Naive thymus-derived CD8-positive, alpha-beta T cell (primary cell): ENCODE measurements at regions not wholly inside any gene's neighbourhood (a gene's known extent, or its start where the extent isn't known, plus 50 kb on each side); places are given as distances from the start of the nearest gene placed in this dataset.
"Not testable (repeated sequence)": the region's sequence is repeated elsewhere in the genome, so short reads cannot be mapped to it uniquely, and the experiment has no call there.

Source experiments
- ATAC-seq, 2 donors: fragments of 150-1000 bp; cut with Tn5 transposase in 1 of 2; sonication (Bioruptor Pico), chemical (Tn5 transposase) in 1 of 2; 1 replicate in 1 of 2; 2 replicates in 1 of 2; pipeline ENCODE4 v1.10.0; 2021; ENCODE audit warnings: mild to moderate bottlenecking in 2 of 2, moderate library complexity in 2 of 2
- POLR2A ChIA-PET: fragments of 350-600 bp; sonication (Branson Sonifier 250); formaldehyde crosslinking; loops from one replicate; lab custom pipeline; 2021; ENCODE audit warnings: antibody characterized with exemption; lab: Charles Lee
- DNase-seq, 10 donors: peaks; one replicate each; pipeline versions ENCODE4 v3.0.0 to v3.0.0-alpha.2; 2020 to 2022
- H3K27ac Mint-ChIP-seq, 10 donors: one replicate each; pipeline ENCODE4 v1.8.0; 2020 to 2022; ENCODE audit warnings: mild to moderate bottlenecking in 10 of 10, mixed read lengths in 10 of 10, moderate library complexity in 4 of 10, inconsistent platforms in 1 of 10
- H3K27me3 Mint-ChIP-seq, 5 donors: one replicate each; pipeline ENCODE4 v1.8.0; 2021 to 2022; ENCODE audit warnings: mixed read lengths in 5 of 5
- H3K36me3 Mint-ChIP-seq, 3 donors: one replicate each; pipeline ENCODE4 v1.8.0; 2020 to 2022; ENCODE audit warnings: mixed read lengths in 3 of 3, mild to moderate bottlenecking in 2 of 3, inconsistent platforms in 1 of 3
- H3K4me1 Mint-ChIP-seq, 4 donors: one replicate each; pipeline ENCODE4 v1.8.0; 2021 to 2022; ENCODE audit warnings: mixed read lengths in 4 of 4
- H3K4me3 Mint-ChIP-seq, 10 donors: one replicate each; pipeline ENCODE4 v1.8.0; 2020 to 2022; ENCODE audit warnings: mild to moderate bottlenecking in 10 of 10, mixed read lengths in 10 of 10, moderate library complexity in 6 of 10, inconsistent platforms in 1 of 10
- H3K9me3 Mint-ChIP-seq, 9 donors: one replicate each; pipeline ENCODE4 v1.8.0; 2020 to 2022; ENCODE audit warnings: mixed read lengths in 9 of 9, mild to moderate bottlenecking in 3 of 9, inconsistent platforms in 1 of 9, moderate library complexity in 1 of 9

DNA sequence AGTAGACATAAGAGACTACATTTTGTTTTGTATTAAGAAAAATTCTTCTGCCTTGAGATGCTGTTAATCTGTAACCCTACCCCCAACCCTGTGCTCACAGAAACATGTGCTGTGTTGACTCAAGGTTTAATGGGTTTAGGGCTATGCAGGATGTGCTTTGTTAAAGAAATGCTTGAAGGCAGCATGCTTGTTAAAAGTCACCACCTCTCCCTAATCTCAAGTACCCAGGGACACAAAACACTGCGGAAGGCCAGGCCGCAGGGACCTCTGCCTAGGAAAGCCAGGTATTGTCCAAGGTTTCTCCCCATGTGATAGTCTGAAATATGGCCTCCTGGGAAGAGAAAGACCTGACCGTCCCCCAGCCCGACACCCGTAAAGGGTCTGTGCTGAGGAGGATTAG lies 947.7 kb upstream of the TMEFF2 start:
- POLR2A ChIA-PET, H3K36me3 Mint-ChIP-seq, H3K4me3 Mint-ChIP-seq, DNase-seq, H3K27ac Mint-ChIP-seq, H3K27me3 Mint-ChIP-seq, H3K4me1 Mint-ChIP-seq, ATAC-seq: not testable (repeated sequence)
- peaks cover 0 to 13% (median 0%) of the 10 kb centered on the region in 9 donors for H3K9me3 Mint-ChIP-seq

GRCh38 chr2:193141998-193142397 lies 947.3 kb upstream of the TMEFF2 start:
- DNase-seq, result no peak
- POLR2A ChIA-PET, result no interaction called here
- H3K9me3 Mint-ChIP-seq, result peaks cover 0 to 13% (median 0%) of the 10 kb centered on the region in 9 donors
- no peak for ATAC-seq
- no peak overlapping the region for H3K4me3 Mint-ChIP-seq
- H3K36me3 Mint-ChIP-seq, result no peaks in the 10 kb centered on the region
- no peaks in the 10 kb centered on the region for H3K27me3 Mint-ChIP-seq
- no peak overlapping the region for H3K27ac Mint-ChIP-seq
- peaks cover 0 to 2% (median 0%) of the 10 kb centered on the region in 4 donors for H3K4me1 Mint-ChIP-seq

- H3K36me3 Mint-ChIP-seq, H3K4me3 Mint-ChIP-seq, ATAC-seq, POLR2A ChIA-PET, DNase-seq, H3K27ac Mint-ChIP-seq, H3K4me1 Mint-ChIP-seq, H3K27me3 Mint-ChIP-seq: not testable (repeated sequence)
- H3K9me3 Mint-ChIP-seq, result peaks cover 0 to 13% (median 0%) of the 10 kb centered on the region in 9 donors
These were observed 946.2 kb upstream of the TMEFF2 start for GRCh38 chr2:193140895-193141294.

GRCh38 chr2:193124815-193125214 lies 930.1 kb upstream of the TMEFF2 start:
- no peak for DNase-seq
- no peaks in the 10 kb centered on the region for H3K27me3 Mint-ChIP-seq
- no peak overlapping the region for H3K27ac Mint-ChIP-seq
- POLR2A ChIA-PET, result no interaction called here
- no peaks in the 10 kb centered on the region for H3K4me1 Mint-ChIP-seq
- no peak overlapping the region for H3K4me3 Mint-ChIP-seq
- H3K9me3 Mint-ChIP-seq, result no peaks in the 10 kb centered on the region
- no peak for ATAC-seq
- H3K36me3 Mint-ChIP-seq, result no peaks in the 10 kb centered on the region

- Mint-ChIP-seq H3K36me3 (no peaks in the 10 kb centered on the region), H3K4me1 (no peaks in the 10 kb centered on the region), H3K27me3 (no peaks in the 10 kb centered on the region), H3K27ac (no peak overlapping the region), H3K9me3 (no peaks in the 10 kb centered on the region), H3K4me3 (no peak overlapping the region)
- DNase-seq, result no peak
- POLR2A ChIA-PET, result interaction anchor here (0.7 kb wide), 1 partner anchor 17 kb away, joined by 3 read pairs; no protein-coding TSS in a partner anchor
- no peak for ATAC-seq
These were observed 920.1 kb upstream of the TMEFF2 start for GRCh38 chr2:193114827-193115226.

GRCh38 chr2:193112986-193113385 lies 918.3 kb upstream of the TMEFF2 start:
- ATAC-seq, result no peak

GRCh38 chr2:193103064-193103463 lies 908.3 kb upstream of the TMEFF2 start:
- no peak overlapping the region for H3K27ac Mint-ChIP-seq
- H3K36me3 Mint-ChIP-seq, result no peaks in the 10 kb centered on the region
- no peaks in the 10 kb centered on the region for H3K4me1 Mint-ChIP-seq
- no peak overlapping the region for H3K4me3 Mint-ChIP-seq
- no peaks in the 10 kb centered on the region for H3K27me3 Mint-ChIP-seq
- DNase-seq (no peak), ATAC-seq (no peak)
- POLR2A ChIA-PET, result no interaction called here
- peaks cover 0 to 3% (median 0%) of the 10 kb centered on the region in 9 donors for H3K9me3 Mint-ChIP-seq

More at GRCh38 chr2:193112986-193113385, 918.3 kb upstream of the TMEFF2 start:
- H3K4me3 Mint-ChIP-seq, result no peak overlapping the region
- no peaks in the 10 kb centered on the region for H3K36me3 Mint-ChIP-seq
- H3K27me3 Mint-ChIP-seq, result no peaks in the 10 kb centered on the region
- no peak for DNase-seq
- H3K9me3 Mint-ChIP-seq, result no peaks in the 10 kb centered on the region
- POLR2A ChIA-PET, result no interaction called here
- H3K27ac Mint-ChIP-seq, result no peak overlapping the region
- no peaks in the 10 kb centered on the region for H3K4me1 Mint-ChIP-seq

- Mint-ChIP-seq H3K36me3 (no peaks in the 10 kb centered on the region), H3K27me3 (no peaks in the 10 kb centered on the region), H3K27ac (no peak overlapping the region), H3K4me1 (no peaks in the 10 kb centered on the region), H3K4me3 (no peak overlapping the region), H3K9me3 (peaks cover 0 to 3% (median 0%) of the 10 kb centered on the region in 9 donors)
- POLR2A ChIA-PET, result no interaction called here
- no peak for ATAC-seq
- DNase-seq, result no peak
These were observed 906.9 kb upstream of the TMEFF2 start for GRCh38 chr2:193101591-193101990.

DNA sequence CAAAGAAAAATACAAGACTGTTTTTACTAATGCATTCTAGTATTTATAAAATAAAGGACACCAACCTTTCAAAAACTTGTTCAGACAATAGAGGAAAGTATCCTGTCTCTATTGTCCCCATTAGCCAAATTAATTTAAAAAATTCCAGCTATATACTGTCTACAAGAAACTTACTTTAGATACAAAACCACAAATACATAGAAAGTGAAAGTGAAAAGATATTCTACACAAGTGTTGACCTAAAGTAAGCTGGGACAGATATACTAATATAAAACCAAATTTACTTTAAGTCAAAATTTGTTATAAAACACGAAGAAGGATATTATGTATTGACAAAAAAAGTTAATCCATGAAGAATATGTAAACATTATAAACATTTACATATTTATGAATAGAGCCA lies 893.3 kb upstream of the TMEFF2 start:
- ATAC-seq, result no peak
- DNase-seq, result no peak
- no peaks in the 10 kb centered on the region for H3K27me3 Mint-ChIP-seq
- peaks cover 0 to 4% (median 0%) of the 10 kb centered on the region in 9 donors for H3K9me3 Mint-ChIP-seq
- POLR2A ChIA-PET, result no interaction called here
- no peaks in the 10 kb centered on the region for H3K4me1 Mint-ChIP-seq
- no peak overlapping the region for H3K27ac Mint-ChIP-seq
- no peak overlapping the region for H3K4me3 Mint-ChIP-seq
- no peaks in the 10 kb centered on the region for H3K36me3 Mint-ChIP-seq

GRCh38 chr2:193076995-193077394 lies 882.3 kb upstream of the TMEFF2 start:
- no peak for DNase-seq
- peaks cover 0 to 7% (median 0%) of the 10 kb centered on the region in 9 donors for H3K9me3 Mint-ChIP-seq
- POLR2A ChIA-PET, result no interaction called here
- H3K4me3 Mint-ChIP-seq, result no peak overlapping the region
- H3K4me1 Mint-ChIP-seq, result no peaks in the 10 kb centered on the region
- no peak overlapping the region for H3K27ac Mint-ChIP-seq
- ATAC-seq, result no peak
- H3K36me3 Mint-ChIP-seq, result no peaks in the 10 kb centered on the region
- no peaks in the 10 kb centered on the region for H3K27me3 Mint-ChIP-seq

GRCh38 chr2:193074933-193075332 lies 880.2 kb upstream of the TMEFF2 start:
- H3K27me3 Mint-ChIP-seq, result no peaks in the 10 kb centered on the region
- no peak for DNase-seq
- H3K36me3 Mint-ChIP-seq, result no peaks in the 10 kb centered on the region
- no peak overlapping the region for H3K4me3 Mint-ChIP-seq
- H3K27ac Mint-ChIP-seq, result no peak overlapping the region
- POLR2A ChIA-PET, result no interaction called here
- H3K4me1 Mint-ChIP-seq, result no peaks in the 10 kb centered on the region
- ATAC-seq, result no peak
- peaks cover 0 to 14% (median 4%) of the 10 kb centered on the region in 9 donors for H3K9me3 Mint-ChIP-seq

- DNase-seq, result no peak
- POLR2A ChIA-PET, result no interaction called here
- H3K4me3 Mint-ChIP-seq, result no peak overlapping the region
- H3K27ac Mint-ChIP-seq, result no peak overlapping the region
- H3K4me1 Mint-ChIP-seq, result no peaks in the 10 kb centered on the region
- peaks cover 0 to 19% (median 4%) of the 10 kb centered on the region in 9 donors for H3K9me3 Mint-ChIP-seq
- ATAC-seq, result no peak
- H3K36me3 Mint-ChIP-seq, result no peaks in the 10 kb centered on the region
- no peaks in the 10 kb centered on the region for H3K27me3 Mint-ChIP-seq
These were observed 877.9 kb upstream of the TMEFF2 start for GRCh38 chr2:193072647-193073046.

DNA sequence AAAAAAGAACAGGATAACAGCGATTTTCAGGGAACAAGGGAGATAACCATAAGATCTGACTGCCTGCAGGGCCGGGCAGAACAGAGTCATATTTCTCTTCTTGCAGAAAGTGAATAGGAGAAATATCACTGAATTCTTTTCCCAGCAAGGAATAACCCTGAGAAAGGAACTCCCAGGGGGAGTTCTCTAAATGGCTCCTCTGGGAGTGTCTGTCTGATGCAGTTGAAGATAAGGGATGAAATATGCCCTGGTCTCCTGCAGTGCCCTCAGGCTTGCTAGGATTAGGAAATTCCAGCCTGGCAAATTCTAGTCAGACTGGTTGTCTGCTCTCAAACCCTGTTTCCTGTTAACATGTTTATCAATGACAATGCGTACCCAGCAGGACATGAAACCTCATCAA lies 830.8 kb upstream of the TMEFF2 start:
- H3K27me3 Mint-ChIP-seq, H3K4me3 Mint-ChIP-seq, H3K27ac Mint-ChIP-seq, H3K4me1 Mint-ChIP-seq, ATAC-seq, POLR2A ChIA-PET, DNase-seq: not testable (repeated sequence)
- peaks cover 0 to 14% (median 0%) of the 10 kb centered on the region in 3 donors for H3K36me3 Mint-ChIP-seq
- peaks cover 10 to 42% (median 15%) of the 10 kb centered on the region in 9 donors for H3K9me3 Mint-ChIP-seq

GRCh38 chr2:193024791-193025190 lies 830.1 kb upstream of the TMEFF2 start:
- POLR2A ChIA-PET, result no interaction called here
- Mint-ChIP-seq H3K4me3 (no peak overlapping the region), H3K27me3 (no peaks in the 10 kb centered on the region), H3K9me3 (peaks cover 8 to 35% (median 14%) of the 10 kb centered on the region in 9 donors), H3K27ac (no peak overlapping the region), H3K36me3 (peaks cover 0 to 14% (median 0%) of the 10 kb centered on the region in 3 donors), H3K4me1 (no peaks in the 10 kb centered on the region)
- DNase-seq (no peak), ATAC-seq (no peak)
